ENCODE measurements at regions not wholly inside any gene's neighbourhood (a gene's known extent, or its start where the extent isn't known, plus 50 kb on each side); places are given as distances from the start of the nearest gene placed in this dataset.

DNA sequence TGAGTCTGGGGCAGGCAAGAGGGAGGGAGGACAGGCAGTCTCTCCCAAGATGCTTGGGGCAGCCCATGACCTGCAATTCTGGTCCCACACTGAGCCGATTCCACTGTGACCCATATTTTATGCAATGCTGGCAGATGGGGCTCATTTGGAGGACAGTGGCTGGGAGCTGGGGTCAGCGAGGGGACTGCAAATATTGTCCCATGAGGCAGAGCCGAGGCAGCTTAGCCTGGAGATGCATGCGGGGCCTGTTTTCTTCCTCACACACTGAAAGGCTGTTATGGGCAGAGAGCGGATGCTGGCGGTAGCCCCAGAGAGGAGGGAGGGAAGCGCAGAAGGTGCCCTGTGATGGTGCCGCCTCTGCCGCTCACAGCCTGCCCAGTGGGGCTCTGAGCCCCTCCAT lies 128.5 kb upstream of the POU3F1 start:
- Histone ChIP-seq H3K9me3 (replicated peaks; ENCODE audit: control insufficient read depth, insufficient read depth, low read length) (no peaks in the 10 kb centered on the region), H4K20me1 (replicated peaks; ENCODE audit: control insufficient read depth, extremely low read depth, insufficient read depth, low read length) (no peaks in the 10 kb centered on the region), H3K27ac (ENCODE audit: insufficient read depth, low read depth, low read length) (no peak overlapping the region), H3K4me3 (replicated peaks in 1 of 3; ENCODE audit: insufficient read depth in 1 of 3, low read depth in 1 of 3, low read length in 3 of 3) (no peak overlapping the region), H3K36me3 (ENCODE audit: control insufficient read depth in 2 of 2, extremely low read depth in 1 of 2, insufficient read depth in 2 of 2, low read length in 2 of 2) (no peaks in the 10 kb centered on the region), H3K9me1 (replicated peaks; ENCODE audit: control insufficient read depth, extremely low read depth, insufficient read depth, low read length) (no peaks in the 10 kb centered on the region), H3K27me3 (ENCODE audit: control insufficient read depth in 2 of 2, insufficient read depth in 2 of 2, low read length in 2 of 2) (no peaks in the 10 kb centered on the region), H3K4me2 (ENCODE audit: insufficient read depth, low read length) (no peak overlapping the region), H2AFZ (ENCODE audit: low read depth, low read length) (no peak overlapping the region), H3K9ac (replicated peaks; ENCODE audit: extremely low read depth, insufficient read depth, low read length) (no peak overlapping the region), H3K79me2 (ENCODE audit: control insufficient read depth, insufficient read depth, low read length) (no peaks in the 10 kb centered on the region), H3K4me1 (ENCODE audit: control insufficient read depth, extremely low read depth, insufficient read depth, low read length) (no peaks in the 10 kb centered on the region)
- TF ChIP-seq GATA2 (IDR thresholded peaks at IDR 0.05; ENCODE audit: insufficient read depth, insufficient read length, low read depth, low read length) (no peak), MAX (IDR thresholded peaks at IDR 0.05; ENCODE audit: insufficient read depth, insufficient read length) (no peak), POLR2A (IDR thresholded peaks at IDR 0.05; ENCODE audit: low read depth, low read length) (no peak), MYC (IDR thresholded peaks at IDR 0.05; ENCODE audit: low read depth, low read length) (no peak), POLR2AphosphoS5 (IDR thresholded peaks at IDR 0.05; ENCODE audit: insufficient read depth, low read depth, low read length) (no peak), FOS (IDR thresholded peaks at IDR 0.05; ENCODE audit: borderline replicate concordance, insufficient read depth, low read length) (no peak), EZH2 (IDR thresholded peaks at IDR 0.05; ENCODE audit: borderline replicate concordance, low read depth, low read length, severe bottlenecking) (no peak)
- TF ChIP-seq, protein P1, sequence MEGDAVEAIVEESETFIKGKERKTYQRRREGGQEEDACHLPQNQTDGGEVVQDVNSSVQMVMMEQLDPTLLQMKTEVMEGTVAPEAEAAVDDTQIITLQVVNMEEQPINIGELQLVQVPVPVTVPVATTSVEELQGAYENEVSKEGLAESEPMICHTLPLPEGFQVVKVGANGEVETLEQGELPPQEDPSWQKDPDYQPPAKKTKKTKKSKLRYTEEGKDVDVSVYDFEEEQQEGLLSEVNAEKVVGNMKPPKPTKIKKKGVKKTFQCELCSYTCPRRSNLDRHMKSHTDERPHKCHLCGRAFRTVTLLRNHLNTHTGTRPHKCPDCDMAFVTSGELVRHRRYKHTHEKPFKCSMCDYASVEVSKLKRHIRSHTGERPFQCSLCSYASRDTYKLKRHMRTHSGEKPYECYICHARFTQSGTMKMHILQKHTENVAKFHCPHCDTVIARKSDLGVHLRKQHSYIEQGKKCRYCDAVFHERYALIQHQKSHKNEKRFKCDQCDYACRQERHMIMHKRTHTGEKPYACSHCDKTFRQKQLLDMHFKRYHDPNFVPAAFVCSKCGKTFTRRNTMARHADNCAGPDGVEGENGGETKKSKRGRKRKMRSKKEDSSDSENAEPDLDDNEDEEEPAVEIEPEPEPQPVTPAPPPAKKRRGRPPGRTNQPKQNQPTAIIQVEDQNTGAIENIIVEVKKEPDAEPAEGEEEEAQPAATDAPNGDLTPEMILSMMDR (IDR thresholded peaks at IDR 0.05; ENCODE audit: extremely low read depth in 1 of 2, insufficient read depth in 1 of 2, low read depth in 1 of 2, low read length in 2 of 2): no peak
- FAIRE-seq: no peak
- dilution Hi-C loops (cut with MboI; ENCODE audit: extremely low pct_ligation_motif_present, low sequenced_read_pairs) (no loop called here), intact Hi-C loops (cut with micrococcal nuclease) (no loop called here)
- ChIA-PET POLR2A (no interaction called here), CTCF (no interaction called here)
- DNase-seq (ENCODE audit: low read depth, low spot score): no peak
- no TSS peak for BruUV-seq (replicated peaks)
